ENCODE measurements at regions not wholly inside any gene's neighbourhood (a gene's known extent, or its start where the extent isn't known, plus 50 kb on each side); places are given as distances from the start of the nearest gene placed in this dataset.

DNA sequence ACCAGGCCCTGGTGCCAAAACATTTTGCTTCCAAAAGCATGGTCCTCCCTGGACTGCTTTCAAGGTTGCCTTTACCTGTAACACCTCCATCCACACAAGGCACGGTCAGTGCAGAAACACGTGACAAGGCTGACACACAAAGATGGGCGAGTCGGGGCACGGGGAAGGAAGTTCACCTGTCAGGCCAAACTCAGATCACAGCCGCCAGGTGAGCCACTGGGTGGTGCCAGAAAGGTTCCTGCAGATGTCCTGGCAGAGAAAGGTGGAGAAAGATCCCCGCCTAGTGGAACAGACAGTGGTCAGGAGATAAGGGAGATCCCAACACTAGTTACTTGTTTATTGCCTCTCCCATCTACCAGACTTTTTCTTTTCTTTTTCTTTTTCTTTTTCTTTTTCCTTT lies 155.3 kb downstream of the AIPL1 start:
- TF ChIP-seq, protein P1, sequence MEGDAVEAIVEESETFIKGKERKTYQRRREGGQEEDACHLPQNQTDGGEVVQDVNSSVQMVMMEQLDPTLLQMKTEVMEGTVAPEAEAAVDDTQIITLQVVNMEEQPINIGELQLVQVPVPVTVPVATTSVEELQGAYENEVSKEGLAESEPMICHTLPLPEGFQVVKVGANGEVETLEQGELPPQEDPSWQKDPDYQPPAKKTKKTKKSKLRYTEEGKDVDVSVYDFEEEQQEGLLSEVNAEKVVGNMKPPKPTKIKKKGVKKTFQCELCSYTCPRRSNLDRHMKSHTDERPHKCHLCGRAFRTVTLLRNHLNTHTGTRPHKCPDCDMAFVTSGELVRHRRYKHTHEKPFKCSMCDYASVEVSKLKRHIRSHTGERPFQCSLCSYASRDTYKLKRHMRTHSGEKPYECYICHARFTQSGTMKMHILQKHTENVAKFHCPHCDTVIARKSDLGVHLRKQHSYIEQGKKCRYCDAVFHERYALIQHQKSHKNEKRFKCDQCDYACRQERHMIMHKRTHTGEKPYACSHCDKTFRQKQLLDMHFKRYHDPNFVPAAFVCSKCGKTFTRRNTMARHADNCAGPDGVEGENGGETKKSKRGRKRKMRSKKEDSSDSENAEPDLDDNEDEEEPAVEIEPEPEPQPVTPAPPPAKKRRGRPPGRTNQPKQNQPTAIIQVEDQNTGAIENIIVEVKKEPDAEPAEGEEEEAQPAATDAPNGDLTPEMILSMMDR (conservative IDR thresholded peaks at IDR 0.05; ENCODE audit: low read length) = peak; percentile 39; the same call in 1 of the 2 replicates
- no peak for TF ChIP-seq EZH2phosphoT487 (IDR thresholded peaks at IDR 0.05; ENCODE audit: borderline replicate concordance, low read depth, low read length)

Data from OCI-LY7 (cell line).